ENCODE measurements at regions not wholly inside any gene's neighbourhood (a gene's known extent, or its start where the extent isn't known, plus 50 kb on each side); places are given as distances from the start of the nearest gene placed in this dataset.

DNA sequence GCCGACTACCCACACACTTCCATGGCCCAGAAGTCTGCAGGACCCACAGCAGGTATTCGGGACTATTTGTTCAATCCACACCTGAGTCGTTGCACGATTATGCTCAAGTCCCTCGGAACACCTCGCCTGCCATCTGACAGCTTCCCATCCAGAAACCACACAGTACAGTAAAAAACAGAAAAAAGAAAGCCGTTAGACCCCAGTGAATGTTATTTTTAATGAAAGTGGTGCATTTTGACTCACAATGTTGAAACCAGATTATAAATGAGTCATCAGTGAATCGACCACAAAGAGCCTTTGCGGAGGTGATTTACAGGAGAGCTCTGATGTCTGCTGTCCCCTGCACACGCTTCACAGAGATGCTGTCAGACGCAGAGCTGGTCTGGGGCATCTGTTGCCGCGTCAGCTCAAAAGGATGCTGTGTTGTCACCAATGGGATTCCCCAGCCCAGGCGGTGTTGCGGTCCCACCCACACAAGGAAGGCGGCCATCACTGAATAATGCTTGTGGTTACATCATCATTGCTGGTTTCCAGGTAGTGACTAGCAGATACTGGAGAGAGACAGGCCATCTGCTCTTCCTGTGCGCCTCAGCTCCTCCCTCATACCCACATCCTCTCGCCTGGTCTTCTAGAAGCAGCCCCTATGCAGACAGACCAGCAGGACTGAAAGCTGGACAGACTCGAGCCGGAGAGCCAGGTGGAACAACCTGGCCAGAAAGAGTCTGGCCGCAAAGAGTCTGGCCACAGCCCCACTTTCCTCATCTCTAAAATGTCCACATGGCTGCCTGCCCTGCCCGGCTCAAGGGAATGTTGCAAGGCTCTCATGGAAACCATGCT lies 116.8 kb downstream of the TOMM20 start:
- ChIA-PET POLR2A (interaction anchor here (0.6 to 2.1 kb wide), 17 partner anchors 12 to 483 kb away, joined by 3 to 14 read pairs (median 3); no protein-coding TSS in a partner anchor), CTCF (ENCODE audit: unreplicated experiment) (interaction anchor here (0.9 to 1.1 kb wide), 2 partner anchors 23 to 86 kb away, joined by 3 read pairs; no protein-coding TSS in a partner anchor)
- H3K4me1 ChIP-seq (ENCODE audit: insufficient read depth, low read length, poor library complexity, severe bottlenecking) = peaks cover 91% of the 10 kb centered on the region
- no peaks in the 10 kb centered on the region for H4K20me1 ChIP-seq (ENCODE audit: insufficient read depth, low read length)
- H2AFZ ChIP-seq (ENCODE audit: low read length) = peak overlapping the region; percentile 65
- peaks cover 8% of the 10 kb centered on the region; the same call in 1 of the 2 replicates for H3K36me3 ChIP-seq (ENCODE audit: insufficient read depth, low read length)
- no peaks in the 10 kb centered on the region for H3K79me2 ChIP-seq (ENCODE audit: insufficient read depth, low read depth, low read length)
- H3K9me2 ChIP-seq (ENCODE audit: insufficient read depth, low read length) = no peaks in the 10 kb centered on the region
- BruUV-seq (replicated peaks) = TSS peak; percentile 98
- TF ChIP-seq CTCF (conservative IDR thresholded peaks at IDR 0.05; ENCODE audit: low read length) = no peak
- no peak for TF ChIP-seq EZH2phosphoT487 (IDR thresholded peaks at IDR 0.05; ENCODE audit: borderline replicate concordance, low read depth, low read length)
- H3K4me2 ChIP-seq (ENCODE audit: low read length) = peak overlapping the region; percentile 96
- H3K27ac ChIP-seq (ENCODE audit: low read depth, low read length, poor library complexity, severe bottlenecking) = peak overlapping the region; percentile 87
- H3K4me3 ChIP-seq (ENCODE audit: low read depth, low read length, poor library complexity, severe bottlenecking) = peak overlapping the region; percentile 64
- peaks cover 11% of the 10 kb centered on the region; the same call in 1 of the 2 replicates for H3K9me3 ChIP-seq (ENCODE audit: low read length)
- intact Hi-C loops (cut with micrococcal nuclease; ENCODE audit: unreplicated experiment) = loop anchor here (1.0 to 2.0 kb wide), 4 partner anchors 34 to 69 kb away; no protein-coding TSS in a partner anchor
- DNase-seq (ENCODE audit: low spot score) = peak; percentile 95

- DNase-seq (ENCODE audit: low spot score) = peak; percentile 74
- Histone ChIP-seq H3K36me3 (ENCODE audit: insufficient read depth, low read length) (peaks cover 8% of the 10 kb centered on the region; the same call in 1 of the 2 replicates), H2AFZ (ENCODE audit: low read length) (peak overlapping the region; percentile 64), H3K27ac (ENCODE audit: low read depth, low read length, poor library complexity, severe bottlenecking) (peak overlapping the region; percentile 87), H3K4me3 (ENCODE audit: low read depth, low read length, poor library complexity, severe bottlenecking) (peak overlapping the region; percentile 64), H3K9me3 (ENCODE audit: low read length) (peaks cover 11% of the 10 kb centered on the region; the same call in 1 of the 2 replicates), H3K9me2 (ENCODE audit: insufficient read depth, low read length) (no peaks in the 10 kb centered on the region), H3K4me2 (ENCODE audit: low read length) (peak overlapping the region; percentile 96), H3K79me2 (ENCODE audit: insufficient read depth, low read depth, low read length) (no peaks in the 10 kb centered on the region), H4K20me1 (ENCODE audit: insufficient read depth, low read length) (no peaks in the 10 kb centered on the region), H3K4me1 (ENCODE audit: insufficient read depth, low read length, poor library complexity, severe bottlenecking) (peaks cover 98% of the 10 kb centered on the region)
- ChIA-PET CTCF (ENCODE audit: unreplicated experiment) (interaction anchor here (0.9 to 1.1 kb wide), 2 partner anchors 24 to 85 kb away, joined by 3 read pairs; no protein-coding TSS in a partner anchor), POLR2A (interaction anchor here (0.6 to 2.1 kb wide), 14 partner anchors 13 to 483 kb away, joined by 3 to 14 read pairs (median 3); no protein-coding TSS in a partner anchor)
- BruUV-seq (replicated peaks) = no TSS peak
- intact Hi-C loops (cut with micrococcal nuclease; ENCODE audit: unreplicated experiment) = loop anchor here (1.0 to 2.0 kb wide), 2 partner anchors 33 to 64 kb away; no protein-coding TSS in a partner anchor
- TF ChIP-seq EZH2phosphoT487 (IDR thresholded peaks at IDR 0.05; ENCODE audit: borderline replicate concordance, low read depth, low read length) (no peak), CTCF (conservative IDR thresholded peaks at IDR 0.05; ENCODE audit: low read length) (no peak)
Measured at GRCh38 chr1:235011064-235011598, 117.5 kb downstream of the TOMM20 start.

Data from OCI-LY7 (cell line).